GM12878 (cell line): ENCODE measurements at regions not wholly inside any gene's neighbourhood (a gene's known extent, or its start where the extent isn't known, plus 50 kb on each side); places are given as distances from the start of the nearest gene placed in this dataset.

Experiments
- EP300 ChIP-seq, 2 experiments: fragments of 150-350 bp in 1 of 2; IDR thresholded peaks; 2 replicates each; pipeline ENCODE4 v1.6.1; 2011 to 2012; ENCODE audit warnings: low read depth in 2 of 2, low read length in 2 of 2, borderline replicate concordance in 1 of 2, improper control_type of control experiment in 1 of 2, inconsistent platforms in 1 of 2; ENCODE audit not compliant: control insufficient read depth in 1 of 2
- EZH2 ChIP-seq: IDR thresholded peaks from 2 replicates; pipeline ENCODE4 v1.6.1; 2012; ENCODE audit warnings: low read depth, mild to moderate bottlenecking, control low read depth, inconsistent platforms, low read length, borderline replicate concordance; ENCODE audit not compliant: control insufficient read depth
- SPI1 ChIP-seq: IDR thresholded peaks from 2 replicates; pipeline ENCODE4 v1.6.1; 2011; ENCODE audit warnings: low read depth, mild to moderate bottlenecking, low read length, moderate library complexity, borderline replicate concordance; ENCODE audit not compliant: insufficient read depth
- SRF ChIP-seq, 2 experiments: IDR thresholded peaks; 2 replicates each; pipeline ENCODE4 v1.6.1; 2011; ENCODE audit warnings: low read depth in 2 of 2, low read length in 2 of 2, mild to moderate bottlenecking in 1 of 2, moderate library complexity in 1 of 2
- TARDBP ChIP-seq: IDR thresholded peaks from 2 replicates; pipeline ENCODE4 v1.6.1; 2016; ENCODE audit warnings: borderline replicate concordance
- ZNF207 ChIP-seq: fragments of 450-650 bp; IDR thresholded peaks from 2 replicates; pipeline ENCODE4 v1.6.1; 2014; ENCODE audit warnings: antibody characterized with exemption, mild to moderate bottlenecking, borderline replicate concordance
- TF ChIP-seq, protein P1 (sequence below): fragments of 450-650 bp; IDR thresholded peaks from 2 replicates; pipeline ENCODE4 v1.6.1; 2017; ENCODE audit warnings: antibody characterized with exemption, mild to moderate bottlenecking, moderate library complexity
- TF ChIP-seq, protein P2 (sequence below), 3 experiments: IDR thresholded peaks in 2 of 3; conservative IDR thresholded peaks in 1 of 3; 2 replicates each; pipeline ENCODE4 v1.5.1; 2011; ENCODE audit warnings: low read depth in 3 of 3, low read length in 3 of 3, mild to moderate bottlenecking in 3 of 3, control low read depth in 2 of 3, moderate library complexity in 2 of 3, inconsistent platforms in 1 of 3, mixed read lengths in 1 of 3; ENCODE audit not compliant: control insufficient read depth in 2 of 3, insufficient read depth in 1 of 3; ENCODE audit errors: extremely low read depth in 1 of 3
- TF ChIP-seq, protein P3 (sequence below): fragments of 450-650 bp; formaldehyde crosslinking; IDR thresholded peaks from 2 replicates; pipeline ENCODE4 v1.4.0; 2020; ENCODE audit warnings: mild to moderate bottlenecking, moderate library complexity

DNA sequence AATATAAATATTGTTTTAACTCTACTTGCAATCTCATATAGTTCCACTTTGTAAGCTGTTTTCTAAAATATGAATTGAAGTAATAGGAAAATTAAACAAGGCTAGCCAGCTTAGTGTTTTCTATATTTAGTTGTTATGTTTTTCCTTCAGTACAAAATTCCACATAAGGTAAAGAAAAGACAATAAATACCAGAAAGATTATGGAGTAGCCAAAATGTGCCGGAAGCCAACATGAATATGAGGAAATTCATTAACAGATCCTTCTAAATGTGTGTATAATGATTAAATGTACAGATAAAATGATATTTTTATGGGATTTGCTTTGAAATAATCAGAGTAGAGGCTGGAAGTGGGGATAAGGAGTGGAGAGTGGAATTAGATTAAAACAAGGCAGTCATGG lies 52.5 kb upstream of the COL21A1 start:
- TF ChIP-seq SPI1 (no peak), EZH2 (no peak), EP300 (IDR thresholded peaks at IDR 0.05; ENCODE audit: borderline replicate concordance in 1 of 2, control insufficient read depth in 1 of 2, low read depth in 2 of 2, low read length in 2 of 2) (no peak), SRF (IDR thresholded peaks at IDR 0.05; ENCODE audit: low read depth in 2 of 2, low read length in 2 of 2) (no peak), ZNF207 (no peak), TARDBP (no peak)
- TF ChIP-seq, protein P1, sequence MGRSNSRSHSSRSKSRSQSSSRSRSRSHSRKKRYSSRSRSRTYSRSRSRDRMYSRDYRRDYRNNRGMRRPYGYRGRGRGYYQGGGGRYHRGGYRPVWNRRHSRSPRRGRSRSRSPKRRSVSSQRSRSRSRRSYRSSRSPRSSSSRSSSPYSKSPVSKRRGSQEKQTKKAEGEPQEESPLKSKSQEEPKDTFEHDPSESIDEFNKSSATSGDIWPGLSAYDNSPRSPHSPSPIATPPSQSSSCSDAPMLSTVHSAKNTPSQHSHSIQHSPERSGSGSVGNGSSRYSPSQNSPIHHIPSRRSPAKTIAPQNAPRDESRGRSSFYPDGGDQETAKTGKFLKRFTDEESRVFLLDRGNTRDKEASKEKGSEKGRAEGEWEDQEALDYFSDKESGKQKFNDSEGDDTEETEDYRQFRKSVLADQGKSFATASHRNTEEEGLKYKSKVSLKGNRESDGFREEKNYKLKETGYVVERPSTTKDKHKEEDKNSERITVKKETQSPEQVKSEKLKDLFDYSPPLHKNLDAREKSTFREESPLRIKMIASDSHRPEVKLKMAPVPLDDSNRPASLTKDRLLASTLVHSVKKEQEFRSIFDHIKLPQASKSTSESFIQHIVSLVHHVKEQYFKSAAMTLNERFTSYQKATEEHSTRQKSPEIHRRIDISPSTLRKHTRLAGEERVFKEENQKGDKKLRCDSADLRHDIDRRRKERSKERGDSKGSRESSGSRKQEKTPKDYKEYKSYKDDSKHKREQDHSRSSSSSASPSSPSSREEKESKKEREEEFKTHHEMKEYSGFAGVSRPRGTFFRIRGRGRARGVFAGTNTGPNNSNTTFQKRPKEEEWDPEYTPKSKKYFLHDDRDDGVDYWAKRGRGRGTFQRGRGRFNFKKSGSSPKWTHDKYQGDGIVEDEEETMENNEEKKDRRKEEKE: no peak
- TF ChIP-seq, protein P2, sequence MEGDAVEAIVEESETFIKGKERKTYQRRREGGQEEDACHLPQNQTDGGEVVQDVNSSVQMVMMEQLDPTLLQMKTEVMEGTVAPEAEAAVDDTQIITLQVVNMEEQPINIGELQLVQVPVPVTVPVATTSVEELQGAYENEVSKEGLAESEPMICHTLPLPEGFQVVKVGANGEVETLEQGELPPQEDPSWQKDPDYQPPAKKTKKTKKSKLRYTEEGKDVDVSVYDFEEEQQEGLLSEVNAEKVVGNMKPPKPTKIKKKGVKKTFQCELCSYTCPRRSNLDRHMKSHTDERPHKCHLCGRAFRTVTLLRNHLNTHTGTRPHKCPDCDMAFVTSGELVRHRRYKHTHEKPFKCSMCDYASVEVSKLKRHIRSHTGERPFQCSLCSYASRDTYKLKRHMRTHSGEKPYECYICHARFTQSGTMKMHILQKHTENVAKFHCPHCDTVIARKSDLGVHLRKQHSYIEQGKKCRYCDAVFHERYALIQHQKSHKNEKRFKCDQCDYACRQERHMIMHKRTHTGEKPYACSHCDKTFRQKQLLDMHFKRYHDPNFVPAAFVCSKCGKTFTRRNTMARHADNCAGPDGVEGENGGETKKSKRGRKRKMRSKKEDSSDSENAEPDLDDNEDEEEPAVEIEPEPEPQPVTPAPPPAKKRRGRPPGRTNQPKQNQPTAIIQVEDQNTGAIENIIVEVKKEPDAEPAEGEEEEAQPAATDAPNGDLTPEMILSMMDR (IDR thresholded peaks at IDR 0.05 in 2 of 3, conservative IDR thresholded peaks at IDR 0.05 in 1 of 3; ENCODE audit: control insufficient read depth in 2 of 3, extremely low read depth in 1 of 3, insufficient read depth in 1 of 3, low read depth in 3 of 3, low read length in 3 of 3): no peak
- TF ChIP-seq, protein P3, sequence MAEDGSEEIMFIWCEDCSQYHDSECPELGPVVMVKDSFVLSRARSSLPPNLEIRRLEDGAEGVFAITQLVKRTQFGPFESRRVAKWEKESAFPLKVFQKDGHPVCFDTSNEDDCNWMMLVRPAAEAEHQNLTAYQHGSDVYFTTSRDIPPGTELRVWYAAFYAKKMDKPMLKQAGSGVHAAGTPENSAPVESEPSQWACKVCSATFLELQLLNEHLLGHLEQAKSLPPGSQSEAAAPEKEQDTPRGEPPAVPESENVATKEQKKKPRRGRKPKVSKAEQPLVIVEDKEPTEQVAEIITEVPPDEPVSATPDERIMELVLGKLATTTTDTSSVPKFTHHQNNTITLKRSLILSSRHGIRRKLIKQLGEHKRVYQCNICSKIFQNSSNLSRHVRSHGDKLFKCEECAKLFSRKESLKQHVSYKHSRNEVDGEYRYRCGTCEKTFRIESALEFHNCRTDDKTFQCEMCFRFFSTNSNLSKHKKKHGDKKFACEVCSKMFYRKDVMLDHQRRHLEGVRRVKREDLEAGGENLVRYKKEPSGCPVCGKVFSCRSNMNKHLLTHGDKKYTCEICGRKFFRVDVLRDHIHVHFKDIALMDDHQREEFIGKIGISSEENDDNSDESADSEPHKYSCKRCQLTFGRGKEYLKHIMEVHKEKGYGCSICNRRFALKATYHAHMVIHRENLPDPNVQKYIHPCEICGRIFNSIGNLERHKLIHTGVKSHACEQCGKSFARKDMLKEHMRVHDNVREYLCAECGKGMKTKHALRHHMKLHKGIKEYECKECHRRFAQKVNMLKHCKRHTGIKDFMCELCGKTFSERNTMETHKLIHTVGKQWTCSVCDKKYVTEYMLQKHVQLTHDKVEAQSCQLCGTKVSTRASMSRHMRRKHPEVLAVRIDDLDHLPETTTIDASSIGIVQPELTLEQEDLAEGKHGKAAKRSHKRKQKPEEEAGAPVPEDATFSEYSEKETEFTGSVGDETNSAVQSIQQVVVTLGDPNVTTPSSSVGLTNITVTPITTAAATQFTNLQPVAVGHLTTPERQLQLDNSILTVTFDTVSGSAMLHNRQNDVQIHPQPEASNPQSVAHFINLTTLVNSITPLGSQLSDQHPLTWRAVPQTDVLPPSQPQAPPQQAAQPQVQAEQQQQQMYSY: no peak
